HG02840 (cell line): ENCODE measurements at regions not wholly inside any gene's neighbourhood (a gene's known extent, or its start where the extent isn't known, plus 50 kb on each side); places are given as distances from the start of the nearest gene placed in this dataset.
"Not testable (repeated sequence)": the region's sequence is repeated elsewhere in the genome, so short reads cannot be mapped to it uniquely, and the experiment has no call there.

Source experiments
- ATAC-seq: cut with Tn5 transposase; IDR thresholded peaks from one replicate; pipeline ENCODE4 v1.9.1; 2021; ENCODE audit warnings: mild to moderate bottlenecking, moderate library complexity, moderate number of reproducible peaks; ENCODE audit not compliant: unreplicated experiment, low FRiP score

DNA sequence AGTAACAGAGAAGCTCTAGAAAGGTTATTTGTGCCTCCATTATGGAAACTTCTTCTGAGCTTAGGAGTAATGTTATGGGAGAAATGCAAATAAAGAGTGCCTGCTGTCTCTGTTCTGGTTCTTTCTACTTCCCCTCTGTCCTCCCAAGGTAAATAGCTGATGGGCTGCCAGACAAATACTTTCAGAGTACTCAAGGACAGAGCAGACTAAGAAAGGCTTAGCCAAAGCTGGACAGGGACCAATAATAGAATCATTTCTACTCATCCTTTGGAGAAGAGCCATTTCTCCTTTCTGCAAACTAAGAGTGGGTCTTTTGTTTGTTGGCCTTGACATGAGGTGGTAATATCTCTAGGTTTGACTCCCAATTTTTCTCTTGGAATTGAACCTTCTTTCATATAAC, 136.1 kb downstream of the MID1IP1 start:
- ATAC-seq, result no peak

DNA sequence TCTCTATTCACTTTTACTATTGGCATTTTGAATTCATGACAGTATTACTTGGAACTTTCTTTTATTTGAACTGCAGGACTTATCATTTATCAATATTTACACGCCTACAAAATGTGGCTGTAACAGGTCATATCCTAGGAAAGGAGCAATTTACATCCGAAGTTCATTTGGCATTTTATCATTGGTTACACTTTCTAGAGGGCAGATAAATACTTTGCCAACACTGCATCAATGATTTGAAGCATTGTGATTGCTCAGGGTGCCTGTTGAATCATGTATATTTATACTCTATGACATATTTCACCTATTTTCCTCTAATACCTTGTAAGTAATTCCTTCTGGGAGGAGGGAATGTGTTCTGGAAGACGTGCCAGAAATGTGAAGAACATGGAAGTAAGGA, 136.7 kb downstream of the MID1IP1 start:
- no peak for ATAC-seq

DNA sequence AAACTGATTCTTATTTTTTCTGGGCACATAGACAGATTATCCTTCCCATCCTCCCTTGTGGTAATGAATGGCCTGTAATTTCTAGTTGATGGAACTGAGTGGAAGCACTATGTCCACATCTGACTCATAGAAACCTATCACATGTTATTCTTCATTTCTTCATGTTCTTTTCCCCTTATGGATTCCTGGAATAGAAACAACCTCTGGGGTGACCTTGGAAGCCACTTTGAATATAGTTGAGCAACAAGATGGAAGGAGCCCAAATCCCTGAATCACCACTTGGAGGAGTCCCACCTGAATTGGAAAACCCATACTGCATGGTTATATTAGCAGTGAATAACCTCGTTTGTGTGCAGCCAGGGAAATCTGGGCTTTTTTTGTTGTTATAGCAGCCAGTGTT, 137.8 kb downstream of the MID1IP1 start:
- no peak for ATAC-seq

DNA sequence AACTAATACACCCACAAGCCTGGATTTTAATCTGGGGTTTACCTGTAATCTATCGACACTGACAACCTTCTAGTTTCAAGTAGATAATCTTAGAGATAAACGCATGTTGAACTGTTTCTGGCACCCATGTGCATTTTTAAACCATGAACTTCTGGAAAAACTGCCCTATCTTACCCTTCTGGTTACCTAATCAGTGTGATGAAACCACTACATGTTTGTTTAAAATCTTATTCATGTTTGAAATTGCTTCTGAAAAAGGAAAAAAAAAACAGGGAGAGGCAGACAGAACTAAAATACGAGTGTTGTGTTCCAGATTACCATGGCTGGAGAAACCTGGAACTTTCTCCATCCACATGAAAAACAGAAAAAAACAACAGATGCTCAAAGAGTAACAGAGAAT, 139.3 kb downstream of the MID1IP1 start:
- no peak for ATAC-seq

DNA sequence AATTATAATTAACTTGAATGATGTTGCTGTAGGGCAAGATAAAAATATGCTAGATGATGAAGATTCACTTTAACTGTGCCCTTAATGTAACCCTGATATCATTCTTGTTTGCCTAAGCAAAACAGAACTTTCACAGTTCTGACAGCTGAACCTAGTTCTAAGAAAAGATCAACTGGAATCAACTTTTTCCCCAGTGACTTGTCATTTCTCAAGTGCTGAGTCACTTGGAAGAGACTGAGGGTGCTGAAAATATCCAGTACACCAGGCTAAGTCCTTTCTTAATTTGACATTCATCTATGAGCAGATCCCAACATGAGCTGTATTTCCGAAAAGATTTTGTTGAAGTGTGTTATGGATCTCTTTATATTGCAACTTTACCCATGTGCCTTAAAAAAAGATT, 140.4 kb downstream of the MID1IP1 start:
- ATAC-seq, result no peak

DNA sequence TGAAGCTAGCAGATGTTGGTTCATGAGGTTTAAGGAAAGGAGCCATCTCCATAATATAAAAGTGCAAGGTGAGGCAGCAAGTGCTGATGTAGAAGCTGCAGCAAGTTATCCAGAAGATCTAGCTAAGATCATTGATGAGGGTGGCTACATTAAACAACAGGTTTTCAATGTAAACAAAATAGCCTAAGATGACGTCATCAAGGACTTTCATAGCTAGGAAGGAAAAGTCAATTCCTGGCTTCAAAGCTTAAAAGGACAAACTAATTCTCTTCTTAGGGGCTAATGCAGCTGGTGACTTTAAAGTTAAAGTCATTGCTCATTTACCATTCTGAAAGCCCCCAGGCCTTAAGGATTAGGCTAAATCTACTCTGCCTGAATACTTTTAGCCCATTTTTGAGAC, 141.9 kb downstream of the MID1IP1 start:
- ATAC-seq, result no peak

DNA sequence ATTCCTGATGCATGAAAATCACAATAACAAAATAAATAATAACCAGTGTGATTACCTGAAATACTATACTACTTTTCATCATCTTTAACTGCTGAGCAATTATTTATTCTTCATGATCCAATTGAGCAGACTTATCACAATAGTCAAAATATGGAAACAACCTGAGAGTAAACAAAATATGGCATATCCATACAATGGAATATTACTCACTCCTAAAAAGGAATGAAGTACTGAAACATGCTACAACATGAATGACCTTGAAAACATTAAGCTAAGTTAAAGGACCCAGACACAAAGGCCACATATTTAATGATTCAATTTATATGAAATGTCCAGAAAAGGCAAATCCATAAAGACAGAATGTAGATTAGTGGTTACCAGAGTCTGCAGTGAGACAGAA, 146.8 kb downstream of the MID1IP1 start:
- no peak for ATAC-seq

DNA sequence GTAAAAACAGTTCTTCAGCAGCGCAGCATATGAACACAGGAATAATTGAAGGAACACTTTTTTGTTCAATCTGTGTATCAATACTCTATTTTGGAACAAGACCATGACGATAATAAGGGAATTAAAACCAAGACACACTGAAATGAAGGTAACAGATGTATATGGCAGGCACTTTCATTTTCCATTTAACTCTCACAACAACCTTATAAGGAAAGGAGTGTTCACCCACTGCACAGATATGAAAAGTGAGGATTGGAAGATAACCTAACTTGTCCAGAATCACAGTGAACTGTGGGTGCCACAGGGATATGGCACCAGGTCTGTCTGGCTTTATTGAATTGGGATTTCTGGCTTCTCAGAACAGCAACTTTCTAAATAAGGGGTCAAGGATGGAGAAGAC, 153.3 kb downstream of the MID1IP1 start:
- no peak for ATAC-seq

DNA sequence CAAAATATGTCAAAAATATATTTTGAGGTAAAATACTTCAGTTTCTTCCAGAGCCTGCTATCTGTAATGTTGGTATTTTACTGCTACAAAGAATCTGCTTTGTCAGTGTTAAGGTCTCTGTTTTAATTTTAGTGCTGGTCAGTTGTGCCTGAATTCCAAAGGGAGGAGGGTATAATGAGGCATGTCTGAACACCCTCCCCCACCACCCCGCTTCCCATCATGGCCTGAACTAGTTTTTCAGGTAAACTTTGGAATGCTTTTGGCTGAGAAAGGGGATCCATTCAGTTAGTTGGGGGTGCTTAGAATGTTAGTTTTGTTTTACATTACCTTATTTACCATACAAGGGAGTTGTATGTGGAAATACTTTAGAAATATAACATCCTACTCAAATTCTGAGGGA, 158.5 kb downstream of the MID1IP1 start:
- no peak for ATAC-seq

DNA sequence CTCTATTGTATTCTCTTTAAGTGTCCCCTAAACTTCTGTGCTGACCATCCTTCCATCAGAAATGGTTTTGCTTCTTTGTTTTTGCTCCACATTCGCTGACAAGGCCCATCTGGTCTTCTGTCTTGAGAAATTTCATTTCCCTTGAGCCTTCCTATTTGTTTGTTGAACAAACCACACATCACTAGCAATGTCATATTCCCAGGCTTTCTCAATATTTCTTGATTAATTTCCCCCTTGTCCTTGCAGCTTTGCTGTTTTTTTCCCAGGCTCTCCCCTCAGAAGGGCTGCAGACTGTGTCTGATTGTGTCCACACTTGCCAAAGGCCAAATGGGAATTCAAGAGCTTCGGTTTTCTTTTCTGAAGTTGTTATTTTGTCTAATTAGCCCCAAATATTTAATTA, 158.9 kb downstream of the MID1IP1 start:
- no peak for ATAC-seq

DNA sequence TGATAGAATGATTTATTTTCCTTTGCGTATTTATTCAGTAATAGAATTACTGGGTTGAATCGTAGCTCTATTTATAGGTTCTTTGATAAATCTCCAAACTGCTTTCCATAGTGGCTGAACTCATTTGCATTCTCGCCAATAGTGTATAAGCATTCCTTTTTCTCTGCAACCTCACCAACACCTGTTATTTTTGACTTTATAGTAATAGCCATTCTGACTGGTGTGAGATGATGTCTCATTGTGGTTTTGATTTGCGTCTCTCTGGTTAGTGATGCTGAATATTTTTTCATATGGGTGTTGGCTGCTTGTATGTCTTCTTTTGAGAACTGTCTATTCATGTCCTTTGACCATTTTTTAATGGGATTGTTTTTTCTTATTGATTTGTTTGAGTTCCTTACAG, 160.7 kb downstream of the MID1IP1 start:
- no peak for ATAC-seq

DNA sequence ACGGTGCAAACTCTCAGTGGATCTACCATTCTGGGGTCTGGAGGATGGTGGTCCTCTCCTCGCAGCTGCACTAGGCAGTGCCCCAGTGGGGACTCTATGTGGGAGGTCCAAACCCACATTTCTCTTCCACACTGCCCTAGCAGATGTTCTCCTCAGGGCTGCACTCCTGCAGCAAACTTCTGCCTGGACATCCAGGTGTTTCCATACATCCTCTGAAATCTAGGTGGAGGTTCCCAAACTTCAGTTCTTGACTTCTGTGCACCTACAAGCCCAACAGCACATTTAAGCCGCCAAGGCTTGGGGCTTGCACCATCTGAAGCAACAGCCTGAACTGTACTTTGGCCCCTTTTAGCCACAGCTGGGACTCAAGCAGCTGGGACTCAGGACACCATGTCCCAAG, 162.0 kb downstream of the MID1IP1 start:
- not testable (repeated sequence) for ATAC-seq

DNA sequence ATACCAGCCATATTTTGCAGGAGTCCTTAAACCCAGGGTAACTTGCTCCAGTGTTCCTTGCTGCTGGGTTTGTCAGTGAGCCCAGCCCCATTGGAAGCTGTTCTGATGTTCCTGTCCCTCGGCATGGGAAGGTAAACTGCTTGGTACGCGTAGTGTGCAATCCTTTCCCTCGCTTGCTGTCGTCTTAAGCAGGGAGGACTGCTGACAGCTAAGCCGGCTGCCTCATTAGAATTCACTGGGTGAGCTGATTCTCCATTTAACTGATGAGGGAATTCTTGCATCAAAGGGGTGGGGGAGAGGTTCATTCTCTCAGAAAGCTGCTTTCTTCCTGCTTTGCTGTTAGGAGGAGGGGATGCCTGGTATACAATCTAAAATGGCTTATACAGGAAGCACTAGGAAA, 164.6 kb downstream of the MID1IP1 start:
- no peak for ATAC-seq

DNA sequence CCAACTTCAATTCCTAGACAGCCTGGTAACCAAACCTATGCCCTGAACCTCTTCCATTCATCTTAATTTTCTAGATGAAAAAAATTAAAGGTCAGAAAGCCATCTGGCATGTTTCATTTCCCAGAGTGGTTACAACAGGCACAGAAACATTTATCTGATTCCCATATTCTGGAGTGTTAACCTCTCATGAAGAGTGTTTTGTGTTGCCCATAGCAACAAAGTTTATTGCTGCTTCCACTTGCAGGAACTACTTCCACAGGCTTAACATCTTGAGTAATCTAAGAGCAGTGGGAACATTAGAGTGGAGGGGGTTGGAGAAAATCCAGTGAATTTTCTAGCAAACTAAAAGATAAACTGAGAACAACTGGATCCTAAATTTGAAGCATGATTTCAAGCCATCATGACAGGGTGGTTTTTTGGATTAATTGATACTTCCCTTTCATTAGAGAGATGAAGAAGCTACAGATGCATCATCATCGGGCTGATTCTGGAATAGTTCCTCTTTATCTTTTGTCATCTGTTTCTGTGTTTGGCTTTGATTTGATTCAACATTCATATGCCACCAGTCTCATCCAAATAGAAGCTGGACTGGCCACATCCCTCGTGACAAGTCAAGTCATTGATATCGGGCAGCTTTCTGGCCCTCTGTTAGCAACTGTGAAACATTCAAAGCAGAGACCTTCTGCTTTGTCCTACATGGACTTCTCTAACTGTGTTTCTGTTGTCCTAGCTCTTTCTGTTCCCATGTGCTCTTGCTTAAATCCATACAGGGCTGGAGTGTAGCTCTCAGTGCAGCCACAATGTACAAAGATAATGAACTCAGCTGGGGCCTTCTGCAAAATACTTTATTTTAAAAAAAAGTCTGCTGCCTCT, 167.3 kb downstream of the MID1IP1 start:
- no peak for ATAC-seq

DNA sequence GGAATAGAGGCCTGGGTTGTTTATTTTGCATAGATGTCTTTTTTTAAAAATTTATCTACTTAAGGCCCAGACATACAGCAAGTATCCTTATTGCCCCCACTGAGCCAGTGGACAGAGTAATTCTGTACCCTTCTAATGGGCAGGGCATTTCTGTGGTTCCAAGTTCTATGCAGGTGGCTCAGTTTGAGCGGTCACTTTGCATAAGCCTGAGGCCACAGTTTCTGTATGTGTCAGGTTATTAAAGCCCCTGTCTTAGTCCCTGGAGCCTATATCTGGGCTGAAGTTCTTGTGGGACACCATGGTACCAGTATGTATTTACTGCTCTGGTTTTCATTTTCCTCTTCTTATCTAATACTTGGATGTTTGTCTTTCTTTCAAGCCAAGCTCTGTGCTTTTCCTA, 168.8 kb downstream of the MID1IP1 start:
- ATAC-seq, result peak; percentile 62

DNA sequence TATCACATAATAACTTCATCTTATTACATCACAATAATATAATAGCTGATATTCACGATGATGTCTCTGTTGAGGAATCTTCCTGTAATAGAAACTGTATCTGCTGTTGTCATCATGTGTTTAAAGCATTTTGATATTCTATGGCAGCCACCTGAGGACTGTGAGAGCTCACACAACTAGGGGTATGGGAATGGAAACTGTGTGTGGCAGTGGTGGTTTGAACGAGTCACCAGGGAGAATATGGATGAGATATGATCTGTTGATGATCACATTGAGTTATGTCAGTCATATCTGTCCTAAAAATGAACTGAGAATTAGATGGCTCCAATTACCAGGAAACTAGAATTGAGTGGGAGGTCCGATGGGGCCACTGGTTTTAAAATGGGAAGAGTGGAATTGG, 169.6 kb downstream of the MID1IP1 start:
- no peak for ATAC-seq

DNA sequence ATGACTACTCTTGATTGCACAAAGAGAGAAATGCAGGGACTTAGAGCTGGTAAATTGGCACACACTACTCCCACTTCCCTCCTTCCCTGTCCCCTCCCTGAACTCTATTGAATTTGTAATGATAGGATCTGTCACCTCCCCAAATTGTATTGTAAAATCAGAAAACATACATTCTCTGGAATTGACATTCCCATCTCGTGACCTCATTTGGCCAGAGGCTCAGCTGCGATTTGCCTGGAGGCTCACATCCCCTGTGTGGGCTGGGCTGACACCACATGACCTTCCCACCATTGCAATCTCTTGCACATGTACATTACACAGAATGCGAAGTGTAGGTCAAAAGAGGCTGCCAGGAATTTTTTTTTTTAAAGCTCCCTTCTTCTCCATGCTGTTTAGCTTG, 172.1 kb downstream of the MID1IP1 start:
- no peak for ATAC-seq

DNA sequence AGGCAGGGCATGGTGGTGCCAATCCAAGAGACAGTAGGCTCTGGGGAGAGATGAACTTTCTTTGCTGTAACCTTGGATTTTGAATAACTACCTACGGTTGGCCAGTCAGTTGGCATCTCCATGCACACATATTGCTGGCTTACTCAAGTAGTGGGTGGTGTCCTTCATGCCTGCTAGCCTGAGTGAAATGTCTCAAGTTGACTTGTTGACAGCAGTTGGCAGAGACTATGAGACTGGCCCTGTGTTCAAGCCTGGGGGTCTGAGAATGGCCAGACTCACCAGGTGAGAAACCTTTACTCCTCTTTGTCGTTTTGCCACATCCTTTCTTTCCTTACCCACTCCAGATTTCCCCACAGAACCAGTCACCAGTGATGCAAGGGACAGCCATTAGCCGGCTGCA, 173.3 kb downstream of the MID1IP1 start:
- ATAC-seq, result no peak

DNA sequence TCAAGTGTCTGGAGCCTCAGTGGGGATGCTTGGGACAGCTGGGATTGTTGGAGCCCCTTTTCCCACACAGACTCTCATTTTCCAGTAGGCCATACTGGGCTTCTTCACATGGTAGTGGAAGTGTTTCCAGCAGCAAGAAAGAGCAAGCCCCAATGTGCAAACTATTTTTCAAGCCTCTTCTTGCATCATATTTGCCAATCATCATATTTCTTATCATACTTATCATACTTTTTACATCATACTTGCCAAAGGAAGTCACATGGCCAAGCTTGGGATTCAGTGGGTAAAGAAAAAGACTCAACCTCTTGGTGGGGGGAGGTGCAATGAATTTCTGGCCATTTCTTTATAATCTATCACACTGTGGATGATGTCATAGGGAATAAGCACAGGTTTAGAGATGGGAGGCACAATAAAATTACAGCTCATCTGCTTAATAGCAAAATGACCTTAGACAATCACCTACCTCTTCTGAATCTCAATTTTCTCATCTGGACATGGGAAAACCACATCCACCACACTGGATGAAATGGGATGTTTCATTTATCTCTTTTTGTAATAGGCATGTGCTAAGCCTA, 174.2 kb downstream of the MID1IP1 start:
- no peak for ATAC-seq

DNA sequence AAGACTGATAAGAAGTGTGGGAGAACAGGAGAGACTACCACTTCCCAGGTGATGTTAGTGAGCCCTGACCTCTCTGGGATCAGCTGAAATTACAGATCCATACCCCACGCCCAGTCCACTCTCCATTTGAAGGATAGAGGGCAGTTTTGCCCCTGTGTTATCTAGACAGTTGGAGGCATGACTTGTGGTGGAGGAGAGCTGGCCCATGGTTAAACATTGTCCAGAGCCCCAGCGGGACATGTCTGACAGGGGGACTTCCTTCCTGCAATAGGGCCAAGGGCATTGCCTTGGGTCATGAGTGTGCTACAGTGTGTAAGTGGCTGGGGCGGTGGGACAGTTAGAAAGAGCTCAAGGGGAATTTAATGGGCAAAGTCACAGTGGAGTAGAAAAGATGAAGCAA, 181.1 kb downstream of the MID1IP1 start:
- no peak for ATAC-seq

DNA sequence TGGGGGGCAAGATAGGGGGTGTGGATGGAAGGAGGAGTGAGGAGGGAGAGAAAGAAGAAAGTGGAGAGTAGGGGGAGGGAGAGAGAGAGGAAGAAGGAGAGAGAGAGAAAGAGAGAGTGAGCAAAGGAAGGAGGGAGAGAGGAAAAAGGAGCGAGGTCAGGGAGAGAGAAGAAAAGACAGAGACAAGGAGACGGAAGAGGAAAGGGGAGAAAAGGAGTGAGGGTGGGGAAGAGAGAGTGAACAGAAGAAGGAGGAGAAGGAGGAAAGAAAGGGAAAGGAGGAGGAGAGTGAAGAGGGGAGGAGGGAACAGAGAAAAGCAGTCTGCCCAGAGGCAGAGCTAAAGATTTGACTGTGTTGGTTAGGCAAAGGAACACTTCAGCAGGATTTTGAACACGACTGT, 181.6 kb downstream of the MID1IP1 start:
- no peak for ATAC-seq

DNA sequence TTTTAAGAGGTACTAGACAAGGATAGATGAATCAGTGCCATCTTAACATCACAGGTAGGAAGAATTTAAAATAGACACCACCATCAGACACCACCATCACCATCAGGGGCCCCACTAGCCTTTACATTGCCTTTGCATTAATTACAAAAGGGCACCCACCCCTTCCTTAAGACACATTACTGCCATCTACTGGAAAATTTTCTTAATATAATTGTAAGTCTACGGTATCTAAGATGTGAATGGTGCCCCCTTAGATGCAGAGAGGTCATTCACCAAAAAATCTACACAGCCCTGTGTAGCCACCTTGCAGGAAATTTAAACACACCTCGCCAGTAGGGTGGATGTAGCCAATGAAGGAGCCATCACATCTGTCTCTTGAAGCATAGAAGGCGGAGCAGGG, 184.1 kb downstream of the MID1IP1 start:
- ATAC-seq, result no peak
